ENCODE measurements at regions not wholly inside any gene's neighbourhood (a gene's known extent, or its start where the extent isn't known, plus 50 kb on each side); places are given as distances from the start of the nearest gene placed in this dataset.

DNA sequence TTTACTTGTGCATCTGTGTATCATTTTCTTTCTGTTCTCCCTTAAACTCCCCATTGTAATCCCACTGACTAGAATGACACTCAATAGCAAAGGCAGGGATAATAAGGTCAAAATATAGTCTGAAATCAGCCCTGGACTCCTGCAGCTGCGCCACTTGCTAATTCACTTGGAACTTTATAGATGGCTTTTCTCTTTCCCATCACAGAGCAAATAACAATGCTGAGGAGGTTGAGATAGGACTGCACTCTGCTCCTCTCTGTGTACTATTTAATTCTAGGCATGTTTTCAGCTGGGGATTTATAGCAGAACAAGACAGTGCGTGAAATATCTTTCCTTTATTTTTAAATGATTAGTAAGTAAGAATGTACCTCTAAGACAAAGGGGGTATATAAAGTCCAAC lies 324.2 kb downstream of the LNPK start:
- no peak overlapping the region for H3K4ac ChIP-seq (replicated peaks; ENCODE audit: insufficient read length, low read depth, low read length)
- H2BK15ac ChIP-seq (ENCODE audit: low read length), result no peak overlapping the region

More for the DNA sequence above, 324.2 kb downstream of the LNPK start:
- ChIA-PET CTCF (ENCODE audit: partially characterized antibody) (interaction anchor here (1.0 to 1.8 kb wide), 5 partner anchors 11 to 315 kb away, joined by 4 to 8 read pairs (median 4); no protein-coding TSS in a partner anchor), POLR2A (ENCODE audit: partially characterized antibody) (no interaction called here)
- no peak overlapping the region for H3K9ac ChIP-seq (replicated peaks in 1 of 4; ENCODE audit: extremely low read depth in 1 of 4, low read depth in 3 of 4, low read length in 3 of 4)
- H3K4me3 ChIP-seq (ENCODE audit: extremely low read depth in 1 of 4, insufficient read depth in 2 of 4, low read depth in 3 of 4, low read length in 4 of 4), result no peak overlapping the region
- H2BK12ac ChIP-seq (ENCODE audit: low read depth, low read length), result no peak overlapping the region
- H2AK5ac ChIP-seq (ENCODE audit: low read depth, low read length), result no peak overlapping the region
- H3K23ac ChIP-seq (ENCODE audit: insufficient read length), result no peak overlapping the region
- no peak overlapping the region for H4K8ac ChIP-seq (ENCODE audit: extremely low read depth, insufficient read depth, low read length)
- DNase-seq (ENCODE audit: low read depth in 1 of 2, low spot score in 2 of 2), result no peak
- H3K79me1 ChIP-seq (ENCODE audit: low read depth, low read length), result no peaks in the 10 kb centered on the region
- H2BK5ac ChIP-seq (ENCODE audit: low read depth, low read length), result no peak overlapping the region
- no peak overlapping the region for H2AFZ ChIP-seq (ENCODE audit: low read length)
- H3K4me1 ChIP-seq (replicated peaks in 1 of 4; ENCODE audit: control insufficient read depth in 3 of 4, insufficient read depth in 4 of 4, low read length in 3 of 4), result no peaks in the 10 kb centered on the region
- H2BK120ac ChIP-seq (replicated peaks; ENCODE audit: low read depth, low read length), result no peak overlapping the region
- no peak for FAIRE-seq
- H3K56ac ChIP-seq (replicated peaks; ENCODE audit: insufficient read length, low read depth, low read length), result no peak overlapping the region
- H3K14ac ChIP-seq (ENCODE audit: insufficient read length), result no peak overlapping the region
- no peak overlapping the region for H3K27ac ChIP-seq (ENCODE audit: low read depth, low read length)
- TF ChIP-seq EP300 (IDR thresholded peaks at IDR 0.05; ENCODE audit: borderline replicate concordance in 1 of 2, low read depth in 2 of 2, low read length in 2 of 2), result no peak
- no peak for TF ChIP-seq CEBPB (IDR thresholded peaks at IDR 0.05; ENCODE audit: low read depth, low read length)
- no peak for TF ChIP-seq PHF8 (conservative IDR thresholded peaks at IDR 0.05; ENCODE audit: low read depth, low read length)
- TF ChIP-seq CBX8 (IDR thresholded peaks at IDR 0.05; ENCODE audit: borderline replicate concordance, low read depth, low read length), result no peak
- no peaks in the 10 kb centered on the region for H3K23me2 ChIP-seq (ENCODE audit: low read depth, low read length)
- H3K79me2 ChIP-seq (ENCODE audit: control insufficient read depth in 1 of 2, insufficient read depth in 2 of 2, low read length in 2 of 2), result no peaks in the 10 kb centered on the region
- no peak overlapping the region for H4K91ac ChIP-seq (replicated peaks; ENCODE audit: insufficient read length, low read length)
- WGBS, 2 experiments (ENCODE audit: extremely low coverage in 1 of 2, insufficient coverage in 1 of 2, insufficient read length in 1 of 2, insufficient replicate concordance in 2 of 2, low coverage in 1 of 2, low lambda C conversion rate in 2 of 2, missing lambda C conversion rate in 1 of 2), result 86% methylated on average over 2 of the region's 2 CpGs; no CpG with 5 or more reads in 1 of the 2 experiments
- H3K27me3 ChIP-seq (replicated peaks in 1 of 4; ENCODE audit: control insufficient read depth in 3 of 4, extremely low read depth in 1 of 4, insufficient read depth in 3 of 4, low read length in 3 of 4), result no peaks in the 10 kb centered on the region
- H3K4me2 ChIP-seq (ENCODE audit: insufficient read depth in 1 of 2, low read depth in 2 of 2, low read length in 2 of 2), result no peak overlapping the region
- H4K5ac ChIP-seq (ENCODE audit: insufficient read length, low read depth, low read length), result no peak overlapping the region
- H4K20me1 ChIP-seq (replicated peaks in 1 of 2; ENCODE audit: control insufficient read depth in 1 of 2, insufficient read depth in 2 of 2, low read length in 2 of 2), result no peaks in the 10 kb centered on the region
- no peaks in the 10 kb centered on the region for H3K9me3 ChIP-seq (ENCODE audit: insufficient read depth in 2 of 2, low read depth in 1 of 2, low read length in 1 of 2)
- H3K36me3 ChIP-seq (ENCODE audit: control insufficient read depth in 2 of 4, insufficient read depth in 4 of 4, low read length in 3 of 4), result no peaks in the 10 kb centered on the region
- no peak overlapping the region for H2BK20ac ChIP-seq (ENCODE audit: low read length)
- H3K18ac ChIP-seq (ENCODE audit: extremely low read depth, low read length), result no peak overlapping the region

All from H1 (cell line).